Gastrocnemius medialis (tissue), 4 donors: ENCODE measurements at regions not wholly inside any gene's neighbourhood (a gene's known extent, or its start where the extent isn't known, plus 50 kb on each side); places are given as distances from the start of the nearest gene placed in this dataset.

Experiments used
- ATAC-seq, 2 donors: fragments of 150-250 bp; one replicate each; pipeline ENCODE4 v1.9.1; 2016
- DNase-seq, 2 donors: peaks; one replicate each; pipeline ENCODE4 v3.0.0-alpha.2; 2019
- H3K27ac ChIP-seq, 4 donors: fragments of 200-600 bp; sonication (generic); 1 replicate in 1 of 4; 2 replicates in 3 of 4; pipeline ENCODE4 v1.5.1; 2016 to 2018; ENCODE audit warnings: mild to moderate bottlenecking in 2 of 4, moderate library complexity in 1 of 4
- H3K27me3 ChIP-seq, 3 donors: fragments of 200-600 bp; sonication (generic) in 2 of 3; 1 replicate in 1 of 3; 2 replicates in 2 of 3; pipeline versions ENCODE4 v1.5.1 to v1.6.0; 2016 to 2019; ENCODE audit warnings: mild to moderate bottlenecking in 1 of 3, moderate library complexity in 1 of 3
- H3K36me3 ChIP-seq, 2 donors: fragments of 200-600 bp; sonication (generic) in 1 of 2; one replicate each; pipeline ENCODE4 v1.5.1; 2017 to 2018
- H3K4me1 ChIP-seq, 2 donors: fragments of 200-600 bp; sonication (generic) in 1 of 2; one replicate each; pipeline ENCODE4 v1.5.1; 2016 to 2017; ENCODE audit warnings: mild to moderate bottlenecking in 2 of 2
- H3K4me3 ChIP-seq, 4 donors: fragments of 200-600 bp; sonication (generic) in 3 of 4; 1 replicate in 1 of 4; 2 replicates in 3 of 4; pipeline ENCODE4 v1.5.1; 2016 to 2019; ENCODE audit warnings: mild to moderate bottlenecking in 2 of 4
- H3K9me3 ChIP-seq, 3 donors: fragments of 200-600 bp; sonication (generic) in 2 of 3; 1 replicate in 1 of 3; 2 replicates in 2 of 3; pipeline ENCODE4 v1.5.1; 2016 to 2019
- POLR2A ChIP-seq, 2 donors: fragments of 450-650 bp; IDR thresholded peaks; one replicate each; pipeline ENCODE4 v1.6.1; 2017; ENCODE audit warnings: antibody characterized with exemption in 2 of 2, mild to moderate bottlenecking in 2 of 2, moderate library complexity in 2 of 2
- in situ Hi-C, 4 donors: fragments of 200-750 bp; cut with MboI; loops; one replicate each; pipeline versions ENCODE4 v1.15.0 to v1.8.0; 2017; ENCODE audit warnings: low sequenced_read_pairs in 4 of 4
- intact Hi-C: fragments of 100-400 bp; cut with DNase I; formaldehyde crosslinking; loops from one replicate; pipeline ENCODE4 v1.15.1; 2023; ENCODE audit warnings: low total_unique reads
- TF ChIP-seq, protein P1 (sequence below), 5 experiments: fragments of 450-650 bp in 3 of 5; fragments of 200-600 bp in 2 of 5; sonication (generic) in 2 of 5; IDR thresholded peaks in 4 of 5; conservative IDR thresholded peaks in 1 of 5; 1 replicate in 4 of 5; 2 replicates in 1 of 5; pipeline ENCODE4 v1.5.1; 2016 to 2019; ENCODE audit warnings: antibody characterized with exemption in 5 of 5, mild to moderate bottlenecking in 3 of 5, moderate library complexity in 3 of 5

DNA sequence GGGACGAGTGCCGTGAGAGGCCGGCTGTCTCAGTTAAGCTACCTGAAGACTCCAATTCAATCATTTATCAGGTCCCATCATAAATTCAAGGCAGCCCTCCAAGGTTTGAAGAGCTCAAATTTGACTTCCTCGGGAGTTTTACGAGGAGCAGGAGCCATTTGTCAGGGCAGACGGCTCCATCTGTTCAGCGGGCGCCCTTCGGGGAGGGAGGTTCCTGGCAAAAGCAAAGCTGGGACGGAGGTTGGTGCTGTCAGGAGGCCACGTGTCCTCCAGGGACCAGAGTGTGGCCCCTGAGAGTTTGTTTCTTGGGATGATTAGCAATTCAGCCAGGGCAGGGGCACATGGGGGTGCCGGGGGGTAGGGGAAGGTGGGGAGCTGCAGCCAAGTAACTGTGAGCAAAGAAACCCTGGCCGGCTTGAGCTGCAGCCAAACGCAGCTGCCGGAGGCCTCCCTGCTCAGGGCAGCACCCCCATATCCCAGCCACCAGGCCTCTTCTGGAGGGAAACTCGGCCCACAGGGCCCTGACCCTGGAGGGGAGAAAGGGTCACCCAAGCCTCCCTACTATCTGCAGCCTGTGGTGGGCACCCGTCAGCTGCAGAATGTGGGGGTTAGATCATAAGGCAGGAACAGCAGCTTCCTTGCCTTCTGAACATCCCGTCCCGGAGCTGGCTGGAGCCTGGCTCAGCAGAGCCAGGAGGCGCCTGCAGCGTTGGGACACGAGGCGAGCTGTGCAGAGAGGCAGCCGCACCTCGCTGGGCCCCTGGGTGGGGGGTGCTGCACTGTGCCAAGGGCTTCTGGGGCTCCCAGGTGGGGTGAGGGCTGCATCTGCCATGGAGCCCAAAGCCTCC is 63.6 kb upstream of the GATA5 start:
- DNase-seq (peak; percentile 65 to 74), ATAC-seq (peak; percentile 15 to 42)
- in situ Hi-C loops (no loop called here), intact Hi-C loops (loop anchor here (1.0 kb wide), 1 partner anchor 10 kb away; no protein-coding TSS in a partner anchor)
- no peaks in the 10 kb centered on the region for H3K27me3 ChIP-seq
- peaks cover 52 to 53% of the 10 kb centered on the region in 2 donors for H3K4me1 ChIP-seq
- H3K4me3 ChIP-seq, result no peak overlapping the region
- TF ChIP-seq, protein P1, sequence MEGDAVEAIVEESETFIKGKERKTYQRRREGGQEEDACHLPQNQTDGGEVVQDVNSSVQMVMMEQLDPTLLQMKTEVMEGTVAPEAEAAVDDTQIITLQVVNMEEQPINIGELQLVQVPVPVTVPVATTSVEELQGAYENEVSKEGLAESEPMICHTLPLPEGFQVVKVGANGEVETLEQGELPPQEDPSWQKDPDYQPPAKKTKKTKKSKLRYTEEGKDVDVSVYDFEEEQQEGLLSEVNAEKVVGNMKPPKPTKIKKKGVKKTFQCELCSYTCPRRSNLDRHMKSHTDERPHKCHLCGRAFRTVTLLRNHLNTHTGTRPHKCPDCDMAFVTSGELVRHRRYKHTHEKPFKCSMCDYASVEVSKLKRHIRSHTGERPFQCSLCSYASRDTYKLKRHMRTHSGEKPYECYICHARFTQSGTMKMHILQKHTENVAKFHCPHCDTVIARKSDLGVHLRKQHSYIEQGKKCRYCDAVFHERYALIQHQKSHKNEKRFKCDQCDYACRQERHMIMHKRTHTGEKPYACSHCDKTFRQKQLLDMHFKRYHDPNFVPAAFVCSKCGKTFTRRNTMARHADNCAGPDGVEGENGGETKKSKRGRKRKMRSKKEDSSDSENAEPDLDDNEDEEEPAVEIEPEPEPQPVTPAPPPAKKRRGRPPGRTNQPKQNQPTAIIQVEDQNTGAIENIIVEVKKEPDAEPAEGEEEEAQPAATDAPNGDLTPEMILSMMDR (IDR thresholded peaks at IDR 0.05 in 4 of 5, conservative IDR thresholded peaks at IDR 0.05 in 1 of 5), result no peak
- peak; percentile 45 to 48 for TF ChIP-seq POLR2A (IDR thresholded peaks at IDR 0.05)
- no peaks in the 10 kb centered on the region for H3K9me3 ChIP-seq
- no peaks in the 10 kb centered on the region for H3K36me3 ChIP-seq
- peak overlapping the region; percentile 98 for H3K27ac ChIP-seq

DNA sequence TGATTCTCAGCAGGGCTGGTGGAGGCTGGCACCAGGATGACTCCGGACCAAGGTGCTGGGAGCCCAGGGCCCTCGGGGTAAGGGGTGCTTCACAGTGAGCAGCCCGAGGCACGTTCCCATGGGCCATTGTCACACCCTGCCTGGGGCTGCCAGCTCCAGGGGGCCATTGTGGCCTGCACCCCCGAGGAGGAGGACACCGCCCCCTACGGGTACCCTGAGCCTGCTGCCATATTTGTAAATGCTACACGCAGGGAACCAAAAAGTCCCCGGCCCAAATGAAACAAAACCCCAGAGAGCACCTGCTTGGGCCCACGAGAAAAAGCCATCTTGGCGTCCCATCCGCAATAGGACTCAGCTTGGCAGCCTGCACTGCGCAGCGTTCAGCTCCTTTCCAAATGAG is 64.7 kb upstream of the GATA5 start:
- Histone ChIP-seq H3K9me3 (no peaks in the 10 kb centered on the region), H3K27ac (peak overlapping the region; percentile 98), H3K4me3 (no peak overlapping the region), H3K36me3 (no peaks in the 10 kb centered on the region), H3K4me1 (peaks cover 47 to 48% of the 10 kb centered on the region in 2 donors), H3K27me3 (no peaks in the 10 kb centered on the region)
- DNase-seq (no peak), ATAC-seq (no peak)
- intact Hi-C loops, result loop anchor here (1.0 kb wide), 1 partner anchor 9 kb away; no protein-coding TSS in a partner anchor
- in situ Hi-C loops, result no loop called here
- TF ChIP-seq, protein P1 (IDR thresholded peaks at IDR 0.05 in 4 of 5, conservative IDR thresholded peaks at IDR 0.05 in 1 of 5), result no peak
- no peak for TF ChIP-seq POLR2A (IDR thresholded peaks at IDR 0.05)

GRCh38 chr20:62542862-62543261 is 67.1 kb upstream of the GATA5 start:
- in situ Hi-C loops, result no loop called here
- Histone ChIP-seq H3K36me3 (no peaks in the 10 kb centered on the region), H3K4me1 (peaks cover 23 to 25% of the 10 kb centered on the region in 2 donors), H3K27ac (no peak overlapping the region), H3K4me3 (no peak overlapping the region), H3K27me3 (no peaks in the 10 kb centered on the region), H3K9me3 (no peaks in the 10 kb centered on the region)
- ATAC-seq (no peak), DNase-seq (no peak)
- intact Hi-C loops, result no loop called here
- TF ChIP-seq, protein P1 (IDR thresholded peaks at IDR 0.05 in 4 of 5, conservative IDR thresholded peaks at IDR 0.05 in 1 of 5), result no peak
- TF ChIP-seq POLR2A (IDR thresholded peaks at IDR 0.05), result no peak

GRCh38 chr20:62543470-62544302 is 67.9 kb upstream of the GATA5 start:
- DNase-seq, result no peak
- H3K27ac ChIP-seq, result no peak overlapping the region
- intact Hi-C loops (no loop called here), in situ Hi-C loops (no loop called here)
- TF ChIP-seq, protein P1 (IDR thresholded peaks at IDR 0.05 in 4 of 5, conservative IDR thresholded peaks at IDR 0.05 in 1 of 5), result no peak
- TF ChIP-seq POLR2A (IDR thresholded peaks at IDR 0.05), result no peak
- no peak overlapping the region for H3K4me3 ChIP-seq
- no peak for ATAC-seq
- H3K36me3 ChIP-seq, result no peaks in the 10 kb centered on the region
- H3K27me3 ChIP-seq, result no peaks in the 10 kb centered on the region
- peaks cover 23 to 25% of the 10 kb centered on the region in 2 donors for H3K4me1 ChIP-seq
- no peaks in the 10 kb centered on the region for H3K9me3 ChIP-seq
